GM12801 (cell line): ENCODE measurements at regions not wholly inside any gene's neighbourhood (a gene's known extent, or its start where the extent isn't known, plus 50 kb on each side); places are given as distances from the start of the nearest gene placed in this dataset.

Experiments used
- TF ChIP-seq, protein P1 (sequence below): IDR thresholded peaks from one replicate; pipeline ENCODE4 v1.5.1; 2011; ENCODE audit warnings: control low read depth; ENCODE audit not compliant: insufficient read length; ENCODE audit errors: extremely low read depth

DNA sequence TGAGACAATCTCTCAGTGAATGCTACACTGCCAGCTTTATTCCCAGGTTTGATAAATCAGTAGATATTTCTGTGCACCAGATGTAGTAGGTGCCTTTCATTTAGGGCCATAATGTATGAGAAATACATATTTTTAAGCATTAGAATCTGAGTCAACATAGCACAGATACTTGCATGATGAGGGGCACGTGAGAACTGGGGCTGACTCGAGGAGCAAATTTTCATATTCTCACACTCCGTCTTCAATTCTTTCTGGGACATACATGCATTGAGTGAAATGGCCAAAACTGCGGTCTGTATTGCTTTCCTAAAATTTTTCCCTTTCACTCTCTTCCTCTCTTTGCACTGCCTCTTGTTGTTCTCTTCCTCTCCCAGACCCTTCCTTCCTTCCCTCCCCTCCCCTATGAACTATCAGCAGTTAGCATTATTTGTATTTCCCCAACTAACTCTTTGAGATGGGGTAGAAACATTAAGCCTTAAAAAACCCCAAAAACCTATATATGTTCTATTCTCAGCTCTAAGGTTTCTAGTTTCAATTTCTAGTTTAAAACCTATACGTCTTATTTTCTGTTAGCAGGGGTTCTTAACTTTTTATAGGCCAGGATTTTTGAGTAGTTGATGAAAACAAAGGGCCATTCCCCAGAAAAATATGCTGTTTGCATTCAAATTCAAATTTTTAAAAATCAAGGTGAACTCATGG lies 289.1 kb downstream of the PTBP2 start:
- TF ChIP-seq, protein P1, sequence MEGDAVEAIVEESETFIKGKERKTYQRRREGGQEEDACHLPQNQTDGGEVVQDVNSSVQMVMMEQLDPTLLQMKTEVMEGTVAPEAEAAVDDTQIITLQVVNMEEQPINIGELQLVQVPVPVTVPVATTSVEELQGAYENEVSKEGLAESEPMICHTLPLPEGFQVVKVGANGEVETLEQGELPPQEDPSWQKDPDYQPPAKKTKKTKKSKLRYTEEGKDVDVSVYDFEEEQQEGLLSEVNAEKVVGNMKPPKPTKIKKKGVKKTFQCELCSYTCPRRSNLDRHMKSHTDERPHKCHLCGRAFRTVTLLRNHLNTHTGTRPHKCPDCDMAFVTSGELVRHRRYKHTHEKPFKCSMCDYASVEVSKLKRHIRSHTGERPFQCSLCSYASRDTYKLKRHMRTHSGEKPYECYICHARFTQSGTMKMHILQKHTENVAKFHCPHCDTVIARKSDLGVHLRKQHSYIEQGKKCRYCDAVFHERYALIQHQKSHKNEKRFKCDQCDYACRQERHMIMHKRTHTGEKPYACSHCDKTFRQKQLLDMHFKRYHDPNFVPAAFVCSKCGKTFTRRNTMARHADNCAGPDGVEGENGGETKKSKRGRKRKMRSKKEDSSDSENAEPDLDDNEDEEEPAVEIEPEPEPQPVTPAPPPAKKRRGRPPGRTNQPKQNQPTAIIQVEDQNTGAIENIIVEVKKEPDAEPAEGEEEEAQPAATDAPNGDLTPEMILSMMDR: no peak

DNA sequence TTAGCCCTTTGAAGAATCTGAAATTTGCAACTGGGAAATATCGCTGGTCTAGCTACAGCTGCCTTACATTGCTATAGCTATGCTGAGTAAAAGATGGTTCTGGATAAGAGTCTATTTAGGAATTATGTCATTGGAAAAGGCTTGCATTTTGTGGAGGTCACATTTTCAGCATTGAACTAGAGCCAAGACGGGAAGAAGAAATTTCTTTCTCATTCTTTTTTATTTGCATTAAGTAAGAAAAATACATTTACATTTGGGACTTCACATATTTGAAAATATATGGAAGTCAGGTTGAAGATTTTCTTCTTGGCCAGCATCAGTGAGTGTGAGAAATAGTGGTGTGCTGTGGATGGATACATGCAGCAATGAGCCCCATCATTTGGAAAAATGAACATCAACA lies 291.6 kb downstream of the PTBP2 start:
- TF ChIP-seq, protein P1: no peak

DNA sequence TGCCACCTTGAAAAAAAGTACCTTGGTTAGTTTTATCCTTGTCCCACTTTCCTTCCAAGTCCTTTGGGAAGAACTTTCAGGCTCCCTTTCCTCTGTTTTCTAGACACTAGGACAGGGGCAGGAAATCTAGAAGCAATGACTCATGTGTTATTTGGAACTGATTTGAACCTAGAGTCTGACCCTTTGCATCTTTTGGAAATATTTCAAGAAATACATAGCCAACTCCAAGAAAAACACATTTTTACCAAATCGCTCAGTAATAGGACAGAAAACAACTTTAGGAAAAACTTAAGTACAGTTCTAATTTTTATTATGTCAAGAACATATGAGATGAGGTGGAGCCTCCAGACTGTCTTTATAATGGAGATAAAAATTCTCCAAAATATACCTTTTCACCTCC lies 292.4 kb downstream of the PTBP2 start:
- TF ChIP-seq, protein P1: no peak

DNA sequence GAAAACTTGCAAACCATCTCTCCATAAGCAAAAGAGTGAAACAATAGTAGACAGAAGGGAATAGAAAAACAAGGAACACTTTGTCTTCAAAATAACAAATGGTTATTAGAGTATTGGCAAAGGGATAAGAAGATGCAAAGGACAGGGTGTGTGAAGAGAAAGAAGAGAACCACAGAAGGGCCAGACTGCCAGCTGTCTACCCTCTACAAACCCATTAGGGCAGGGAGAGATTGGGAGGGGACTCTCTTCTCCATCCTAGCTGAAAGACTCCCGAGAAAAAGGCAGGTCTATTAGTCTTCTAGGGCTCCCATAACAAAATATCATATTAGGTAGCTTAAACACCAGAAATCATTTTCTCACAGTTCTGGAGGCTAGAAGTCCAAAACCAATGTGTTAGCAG lies 292.8 kb downstream of the PTBP2 start:
- TF ChIP-seq, protein P1: no peak

DNA sequence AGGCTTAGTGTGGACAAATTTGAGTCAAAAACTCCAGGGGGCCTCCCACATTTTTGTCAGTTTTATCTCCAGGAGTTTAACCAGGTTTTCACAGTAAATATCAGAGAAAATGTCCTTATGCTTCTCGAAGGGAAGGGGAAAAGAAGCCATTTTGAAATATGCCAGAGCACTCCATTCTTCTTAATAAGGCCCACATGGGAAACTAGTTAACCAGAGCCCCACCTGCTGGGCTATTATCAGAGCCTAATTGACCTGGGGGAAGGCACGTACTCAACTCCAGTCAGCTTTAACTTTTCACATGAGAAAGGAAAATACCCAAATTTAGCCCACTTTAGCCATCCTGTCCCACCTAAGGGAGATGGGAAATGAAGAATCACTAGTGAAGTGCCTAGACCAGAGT lies 296.3 kb downstream of the PTBP2 start:
- TF ChIP-seq, protein P1: no peak
